ENCODE measurements at regions not wholly inside any gene's neighbourhood (a gene's known extent, or its start where the extent isn't known, plus 50 kb on each side); places are given as distances from the start of the nearest gene placed in this dataset.

DNA sequence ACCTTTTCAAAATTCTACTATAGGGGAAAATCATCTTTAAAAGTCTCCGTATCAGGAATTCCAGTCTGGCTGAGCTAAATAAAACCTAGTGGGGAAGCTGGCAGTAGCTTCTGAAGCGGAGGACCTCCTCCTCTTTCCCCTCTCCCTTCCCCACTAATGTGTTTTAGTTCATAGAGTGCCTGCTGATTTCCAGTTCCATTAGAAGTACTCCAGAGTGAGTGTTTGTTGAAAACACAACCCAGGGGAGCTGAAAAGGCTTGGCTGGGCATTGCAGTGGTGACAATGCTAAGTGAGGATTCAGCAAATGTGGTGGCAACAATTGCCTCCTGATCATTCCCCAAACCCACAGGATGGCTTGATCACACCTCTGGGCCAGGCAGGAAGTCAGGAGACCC lies 144.2 kb upstream of the FRMD6 start:
- H3K9me3 Mint-ChIP-seq (ENCODE audit: low read depth), result peaks cover 4% of the 10 kb centered on the region
- H3K4me3 Mint-ChIP-seq, result no peak overlapping the region
- H3K36me3 Mint-ChIP-seq, result peaks cover 2% of the 10 kb centered on the region
- H3K4me1 Mint-ChIP-seq (ENCODE audit: low read depth), result no peaks in the 10 kb centered on the region
- H3K27me3 Mint-ChIP-seq, result peaks cover 18% of the 10 kb centered on the region
- no peak overlapping the region for H3K27ac Mint-ChIP-seq

DNA sequence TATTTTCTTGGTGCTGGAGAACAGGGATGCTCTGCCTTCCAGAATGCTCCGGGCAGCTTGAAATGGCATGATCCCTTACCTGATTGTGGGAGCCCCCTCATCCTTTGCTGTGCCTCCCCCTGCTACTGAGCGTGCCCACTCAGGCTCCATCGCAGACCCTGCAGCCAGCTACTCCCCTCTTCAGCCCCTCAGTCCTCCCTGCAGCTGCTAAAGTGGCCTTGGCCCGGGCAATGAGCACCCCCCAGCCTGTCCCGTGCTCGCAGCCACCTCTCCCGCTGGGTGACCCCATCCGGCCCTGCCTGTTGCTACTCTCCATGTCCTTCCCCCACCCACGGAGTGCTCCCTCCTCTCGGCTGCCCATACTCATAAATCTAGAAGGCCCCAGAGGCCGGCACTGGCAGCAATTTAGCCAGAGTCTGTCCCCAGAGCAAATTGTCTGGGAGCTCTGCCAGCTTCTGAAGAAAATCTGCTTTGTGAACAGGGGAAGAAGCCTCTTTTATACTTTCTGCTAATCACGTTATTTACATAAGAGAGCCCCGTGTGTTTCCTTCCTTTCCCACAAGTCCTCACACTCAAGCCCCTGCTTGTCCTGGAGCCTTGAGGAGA lies 143.7 kb upstream of the FRMD6 start:
- no peaks in the 10 kb centered on the region for H3K9me3 Mint-ChIP-seq (ENCODE audit: low read depth)
- H3K36me3 Mint-ChIP-seq, result peaks cover 2% of the 10 kb centered on the region
- H3K4me1 Mint-ChIP-seq (ENCODE audit: low read depth), result no peaks in the 10 kb centered on the region
- H3K27ac Mint-ChIP-seq, result no peak overlapping the region
- H3K27me3 Mint-ChIP-seq, result peaks cover 18% of the 10 kb centered on the region
- no peak overlapping the region for H3K4me3 Mint-ChIP-seq

DNA sequence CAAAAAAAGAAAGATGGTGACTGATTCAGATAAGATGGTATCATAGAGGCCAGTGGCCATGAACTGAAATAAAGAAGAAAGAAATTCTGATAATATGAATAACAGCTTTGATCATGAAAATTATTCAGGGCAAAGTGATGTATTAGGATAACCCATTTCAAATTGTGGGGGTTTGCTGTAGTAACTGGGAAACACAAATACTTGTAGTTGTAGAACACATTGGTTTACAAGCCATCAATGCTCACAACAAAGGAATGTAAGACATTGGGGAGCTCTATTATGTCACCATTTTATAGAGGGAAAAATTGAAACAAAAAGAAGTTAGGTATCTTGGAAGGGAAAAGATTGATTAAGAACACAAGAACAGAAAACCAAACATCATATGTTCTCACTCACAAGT lies 140.4 kb upstream of the FRMD6 start:
- Mint-ChIP-seq H3K36me3 (peaks cover 2% of the 10 kb centered on the region), H3K4me3 (no peak overlapping the region), H3K27me3 (peaks cover 11% of the 10 kb centered on the region), H3K9me3 (ENCODE audit: low read depth) (no peaks in the 10 kb centered on the region), H3K27ac (no peak overlapping the region), H3K4me1 (ENCODE audit: low read depth) (no peaks in the 10 kb centered on the region)

DNA sequence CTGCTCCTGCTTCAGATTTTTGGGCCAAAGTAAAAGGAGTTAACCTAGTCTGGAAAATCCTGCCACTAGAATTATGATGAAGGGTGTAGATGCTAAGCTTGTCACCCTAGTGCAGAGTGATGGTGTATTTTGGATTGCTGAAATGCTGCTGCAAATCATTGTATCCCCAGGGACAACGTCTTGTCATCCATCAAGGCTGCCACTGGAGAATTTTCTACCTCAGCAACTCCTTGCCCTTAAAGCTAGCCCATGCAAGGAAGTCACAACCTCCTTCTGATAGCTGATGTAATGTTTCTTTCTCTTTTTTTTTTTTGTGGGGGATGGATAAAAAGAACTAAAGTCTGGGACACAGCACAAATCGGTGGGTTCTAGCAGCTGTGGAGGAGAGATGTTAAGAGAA lies 139.4 kb upstream of the FRMD6 start:
- peaks cover 2% of the 10 kb centered on the region for H3K36me3 Mint-ChIP-seq
- peaks cover 9% of the 10 kb centered on the region for H3K27me3 Mint-ChIP-seq
- H3K27ac Mint-ChIP-seq, result no peak overlapping the region
- no peaks in the 10 kb centered on the region for H3K9me3 Mint-ChIP-seq (ENCODE audit: low read depth)
- no peaks in the 10 kb centered on the region for H3K4me1 Mint-ChIP-seq (ENCODE audit: low read depth)
- no peak overlapping the region for H3K4me3 Mint-ChIP-seq

DNA sequence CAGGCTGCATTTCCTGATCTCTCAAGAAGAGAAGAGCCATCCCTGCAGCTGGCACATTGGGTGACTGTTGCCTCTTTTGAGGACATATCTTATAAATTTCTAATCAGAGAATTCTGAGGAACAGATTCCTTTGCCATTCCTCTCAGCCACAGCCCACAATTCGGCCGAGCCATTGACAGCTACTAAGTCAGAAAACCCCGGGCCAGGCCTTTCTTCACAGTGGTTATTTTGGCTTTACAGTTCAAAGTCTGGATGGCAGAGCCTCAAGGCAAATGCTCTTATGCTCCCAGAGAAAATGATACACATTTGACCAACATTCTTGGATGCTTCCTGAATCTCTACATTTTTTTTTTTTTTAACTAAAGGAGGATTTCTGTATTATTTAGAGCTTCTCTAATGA lies 138.4 kb upstream of the FRMD6 start:
- no peaks in the 10 kb centered on the region for H3K4me1 Mint-ChIP-seq (ENCODE audit: low read depth)
- peaks cover 2% of the 10 kb centered on the region for H3K36me3 Mint-ChIP-seq
- no peak overlapping the region for H3K27ac Mint-ChIP-seq
- H3K4me3 Mint-ChIP-seq, result no peak overlapping the region
- H3K27me3 Mint-ChIP-seq, result peaks cover 6% of the 10 kb centered on the region
- no peaks in the 10 kb centered on the region for H3K9me3 Mint-ChIP-seq (ENCODE audit: low read depth)

DNA sequence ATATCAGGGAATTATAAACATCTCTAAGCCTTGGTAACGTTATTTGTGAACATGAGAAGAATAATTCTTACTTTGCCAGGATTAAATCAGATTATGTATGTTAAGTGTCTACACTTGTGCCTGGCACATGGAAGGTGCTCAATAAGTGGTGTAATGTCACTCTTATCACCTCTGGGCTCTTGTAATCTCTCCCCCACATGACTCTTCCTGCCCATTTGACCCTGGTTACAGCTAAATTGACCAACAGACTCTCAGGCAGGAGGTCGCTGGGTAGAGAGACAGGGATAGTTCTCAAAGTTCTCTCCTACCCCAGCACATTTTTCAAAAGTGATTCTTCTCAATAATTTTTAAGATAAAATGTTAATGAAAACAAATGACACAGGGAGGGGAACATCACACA lies 137.8 kb upstream of the FRMD6 start:
- H3K4me3 Mint-ChIP-seq, result no peak overlapping the region

DNA sequence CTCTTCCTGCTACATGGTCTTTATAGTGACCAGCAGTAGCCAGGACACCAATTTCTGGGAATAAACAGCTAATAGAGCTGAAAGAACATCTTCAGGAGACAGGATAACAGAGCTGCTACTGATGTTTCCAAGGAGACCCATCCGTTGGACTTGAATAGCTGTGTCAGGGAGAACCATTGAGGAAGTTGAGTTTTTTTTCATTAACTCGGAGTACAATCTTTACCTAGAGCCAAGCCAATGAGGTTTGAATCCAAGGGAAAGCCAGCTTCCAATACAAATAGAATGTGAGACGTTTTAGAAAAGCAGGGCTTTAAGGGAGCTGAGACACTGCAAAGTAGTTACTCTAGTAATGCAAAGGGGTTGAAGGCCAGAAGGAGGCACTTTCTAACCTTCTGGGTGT lies 136.1 kb upstream of the FRMD6 start:
- Mint-ChIP-seq H3K36me3 (no peaks in the 10 kb centered on the region), H3K4me3 (no peak overlapping the region), H3K27me3 (peaks cover 3% of the 10 kb centered on the region), H3K9me3 (ENCODE audit: low read depth) (no peaks in the 10 kb centered on the region), H3K4me1 (ENCODE audit: low read depth) (no peaks in the 10 kb centered on the region), H3K27ac (no peak overlapping the region)

More for the DNA sequence above, 137.8 kb upstream of the FRMD6 start:
- Mint-ChIP-seq H3K27me3 (peaks cover 2% of the 10 kb centered on the region), H3K9me3 (ENCODE audit: low read depth) (no peaks in the 10 kb centered on the region), H3K36me3 (no peaks in the 10 kb centered on the region), H3K4me1 (ENCODE audit: low read depth) (no peaks in the 10 kb centered on the region), H3K27ac (no peak overlapping the region)

DNA sequence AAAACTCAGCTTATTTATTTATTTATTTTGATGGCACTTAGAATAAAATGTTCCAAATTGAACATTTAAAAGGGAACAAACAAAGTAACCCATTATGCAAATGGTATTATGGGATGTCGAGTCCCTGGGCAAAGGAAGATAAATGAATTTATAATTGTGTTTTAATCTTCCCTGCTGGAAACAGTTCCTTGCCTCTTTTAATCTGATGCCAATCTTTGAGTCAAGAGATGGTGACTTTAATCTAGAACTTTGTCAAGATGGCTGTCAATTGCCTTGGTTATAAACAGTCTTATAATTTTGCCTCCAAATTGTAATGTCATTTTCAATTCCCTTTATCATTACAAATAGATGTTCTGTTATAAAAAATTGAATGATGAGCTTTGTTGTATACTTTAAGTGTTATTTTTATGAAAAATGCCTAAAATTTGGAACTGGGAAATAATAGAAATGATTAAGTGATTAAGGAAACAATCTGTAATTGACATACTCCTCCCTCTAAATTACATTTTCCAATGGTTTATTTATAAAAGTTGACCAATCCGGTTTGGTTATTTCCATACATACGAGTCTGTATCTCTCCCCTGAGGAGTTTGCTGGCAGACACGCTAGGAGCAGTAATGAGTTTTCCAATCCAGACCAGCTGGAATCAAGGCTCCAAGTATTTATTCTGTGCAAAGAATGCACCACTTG lies 134.9 kb upstream of the FRMD6 start:
- no peaks in the 10 kb centered on the region for H3K9me3 Mint-ChIP-seq (ENCODE audit: low read depth)
- no peaks in the 10 kb centered on the region for H3K36me3 Mint-ChIP-seq

DNA sequence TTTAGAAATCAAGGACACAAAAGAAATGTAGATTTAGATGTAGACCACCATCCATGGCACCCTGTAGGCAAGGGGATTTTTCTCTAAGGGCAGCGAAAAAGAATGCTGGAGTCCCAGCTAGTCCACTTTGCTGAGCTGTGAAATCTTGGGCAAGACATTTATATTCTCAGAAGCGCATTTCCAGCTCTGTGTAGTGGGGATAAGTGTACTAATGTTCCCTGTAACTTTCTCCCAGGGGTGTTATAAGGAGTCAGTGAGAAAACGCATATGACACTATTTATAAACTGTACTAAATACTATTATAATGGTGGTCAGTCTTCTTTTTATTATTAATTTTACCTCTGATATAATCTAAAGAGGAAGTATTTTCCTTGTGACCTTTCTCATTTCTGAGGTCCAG lies 133.4 kb upstream of the FRMD6 start:
- peaks cover 3% of the 10 kb centered on the region for H3K27me3 Mint-ChIP-seq
- no peak overlapping the region for H3K27ac Mint-ChIP-seq
- H3K36me3 Mint-ChIP-seq, result no peaks in the 10 kb centered on the region
- no peaks in the 10 kb centered on the region for H3K4me1 Mint-ChIP-seq (ENCODE audit: low read depth)
- H3K4me3 Mint-ChIP-seq, result no peak overlapping the region
- H3K9me3 Mint-ChIP-seq (ENCODE audit: low read depth), result no peaks in the 10 kb centered on the region

More for the DNA sequence above, 134.9 kb upstream of the FRMD6 start:
- no peak overlapping the region for H3K27ac Mint-ChIP-seq
- H3K27me3 Mint-ChIP-seq, result peaks cover 3% of the 10 kb centered on the region
- H3K4me1 Mint-ChIP-seq (ENCODE audit: low read depth), result no peaks in the 10 kb centered on the region
- no peak overlapping the region for H3K4me3 Mint-ChIP-seq

DNA sequence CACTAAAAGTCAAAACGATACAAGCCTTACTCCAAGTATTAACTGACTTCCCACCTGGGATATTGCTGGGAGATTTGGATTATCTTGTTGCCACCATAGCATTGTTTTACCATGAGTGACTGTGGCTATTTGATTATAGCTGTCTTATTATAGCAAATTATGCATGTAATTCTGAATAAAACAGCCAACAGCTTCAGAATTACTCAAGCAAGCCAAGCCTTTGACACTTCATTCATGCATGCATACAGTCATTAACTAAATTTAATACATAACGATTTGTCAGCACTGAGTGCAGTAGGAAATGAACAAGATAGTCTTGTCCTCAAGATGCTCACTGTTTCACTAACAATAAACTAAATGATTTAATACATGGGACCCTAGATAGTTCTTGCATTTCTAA lies 133.0 kb upstream of the FRMD6 start:
- Mint-ChIP-seq H3K27me3 (peaks cover 2% of the 10 kb centered on the region), H3K4me3 (no peak overlapping the region)

DNA sequence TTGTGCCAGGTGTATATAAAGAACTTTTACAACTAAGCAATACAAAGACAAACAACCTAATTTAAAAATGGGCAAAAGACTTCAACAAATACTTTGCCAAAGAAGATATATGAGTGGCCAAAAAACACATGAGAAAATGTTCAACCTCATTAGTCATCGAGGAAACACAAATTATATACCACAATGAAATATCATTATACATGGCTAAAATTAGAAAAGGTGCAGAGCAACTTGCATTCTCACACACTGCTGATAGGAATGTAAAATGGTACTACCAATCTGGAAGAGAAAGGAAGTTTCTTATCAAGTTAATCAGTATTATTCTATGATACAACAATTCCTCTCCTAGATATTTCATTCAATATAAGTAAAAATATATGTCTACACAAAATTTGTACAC lies 131.6 kb upstream of the FRMD6 start:
- Mint-ChIP-seq H3K4me1 (ENCODE audit: low read depth) (no peaks in the 10 kb centered on the region), H3K27ac (no peak overlapping the region), H3K4me3 (no peak overlapping the region), H3K27me3 (peaks cover 1% of the 10 kb centered on the region), H3K9me3 (ENCODE audit: low read depth) (no peaks in the 10 kb centered on the region), H3K36me3 (no peaks in the 10 kb centered on the region)

More for the DNA sequence above, 133.0 kb upstream of the FRMD6 start:
- Mint-ChIP-seq H3K9me3 (ENCODE audit: low read depth) (no peaks in the 10 kb centered on the region), H3K36me3 (no peaks in the 10 kb centered on the region), H3K4me1 (ENCODE audit: low read depth) (no peaks in the 10 kb centered on the region), H3K27ac (no peak overlapping the region)

DNA sequence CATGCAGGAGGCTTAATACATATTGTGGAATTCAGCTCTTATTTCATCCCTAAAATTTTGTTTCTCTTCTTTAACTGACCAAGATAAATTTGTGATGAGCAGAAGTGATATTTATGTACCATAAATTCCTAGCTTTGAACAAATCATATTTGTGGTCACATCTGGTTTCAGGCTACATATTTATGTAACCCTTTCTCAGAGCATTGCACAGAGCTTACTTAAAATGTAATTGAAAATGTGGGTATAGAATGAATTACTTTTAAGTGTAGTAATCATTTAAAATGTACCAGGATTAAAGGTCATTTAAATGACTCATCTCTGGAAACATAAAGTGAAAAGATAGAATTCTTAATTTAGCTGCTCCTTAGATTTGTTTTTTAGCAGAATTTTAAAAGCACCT lies 129.9 kb upstream of the FRMD6 start:
- Mint-ChIP-seq H3K36me3 (no peaks in the 10 kb centered on the region), H3K4me1 (ENCODE audit: low read depth) (no peaks in the 10 kb centered on the region), H3K9me3 (ENCODE audit: low read depth) (no peaks in the 10 kb centered on the region), H3K27ac (no peak overlapping the region), H3K27me3 (peaks cover 7% of the 10 kb centered on the region), H3K4me3 (no peak overlapping the region)

DNA sequence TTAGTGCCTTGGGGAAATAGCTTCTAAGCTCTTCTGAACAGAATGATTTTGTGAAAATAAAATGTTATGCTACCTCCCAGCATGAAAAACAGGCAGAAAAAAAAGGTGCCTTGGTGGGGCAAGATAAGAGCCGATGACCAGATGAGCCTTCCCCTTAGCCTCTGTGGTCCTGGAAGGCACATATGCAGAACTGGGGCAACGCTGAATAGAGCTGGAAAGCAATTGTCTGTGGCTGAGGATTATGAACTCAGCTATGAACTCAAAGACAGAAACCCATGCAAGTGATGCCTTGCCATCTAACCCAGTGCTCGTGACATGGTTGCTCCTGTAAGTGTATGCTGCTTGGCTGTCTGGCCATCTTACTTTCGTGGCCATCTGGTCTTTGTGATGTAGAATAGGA lies 128.5 kb upstream of the FRMD6 start:
- no peak overlapping the region for H3K27ac Mint-ChIP-seq
- no peaks in the 10 kb centered on the region for H3K36me3 Mint-ChIP-seq
- no peaks in the 10 kb centered on the region for H3K4me1 Mint-ChIP-seq (ENCODE audit: low read depth)
- H3K4me3 Mint-ChIP-seq, result no peak overlapping the region
- H3K27me3 Mint-ChIP-seq, result peaks cover 11% of the 10 kb centered on the region
- no peaks in the 10 kb centered on the region for H3K9me3 Mint-ChIP-seq (ENCODE audit: low read depth)

DNA sequence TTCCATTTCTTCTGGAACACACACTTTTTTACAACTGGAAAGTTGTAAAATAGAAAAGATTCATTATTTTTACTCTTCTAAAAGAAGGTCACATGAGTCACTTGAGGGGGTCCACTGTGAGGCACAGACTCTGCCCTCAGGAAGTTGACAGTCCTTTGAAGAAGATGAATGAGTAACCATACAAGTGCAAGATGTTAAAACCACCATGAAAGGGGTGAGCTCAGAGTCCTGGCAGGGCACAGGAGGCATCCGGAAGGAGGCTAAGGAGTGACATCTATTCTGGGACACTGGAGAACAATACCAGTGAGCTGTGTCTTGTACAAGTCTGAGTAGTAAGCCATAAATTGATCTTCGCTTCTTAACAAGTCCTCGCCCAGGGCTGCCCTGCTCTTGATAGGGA lies 126.0 kb upstream of the FRMD6 start:
- Mint-ChIP-seq H3K36me3 (no peaks in the 10 kb centered on the region), H3K27ac (no peak overlapping the region)

DNA sequence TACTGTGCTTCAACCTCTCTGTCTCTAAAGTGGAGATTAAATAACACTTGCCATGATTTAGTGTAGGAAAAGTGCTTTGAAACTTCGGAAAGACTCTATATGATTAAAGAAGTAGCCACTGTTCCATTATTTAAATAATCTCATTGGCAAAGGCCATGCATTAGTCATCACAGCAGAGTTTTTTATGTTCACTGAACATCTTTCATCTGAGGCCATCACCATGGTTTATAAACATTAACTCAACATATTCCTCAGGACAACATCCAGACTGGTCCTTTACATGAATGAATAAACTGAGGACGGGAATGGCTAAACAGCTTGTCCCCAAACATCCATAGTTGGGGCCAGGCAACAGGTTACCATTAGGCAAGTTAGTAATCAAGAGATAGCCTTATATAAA lies 124.6 kb upstream of the FRMD6 start:
- no peaks in the 10 kb centered on the region for H3K4me1 Mint-ChIP-seq (ENCODE audit: low read depth)
- no peaks in the 10 kb centered on the region for H3K36me3 Mint-ChIP-seq
- H3K9me3 Mint-ChIP-seq (ENCODE audit: low read depth), result no peaks in the 10 kb centered on the region
- H3K27me3 Mint-ChIP-seq, result peaks cover 12% of the 10 kb centered on the region
- no peak overlapping the region for H3K4me3 Mint-ChIP-seq
- H3K27ac Mint-ChIP-seq, result no peak overlapping the region

More for the DNA sequence above, 126.0 kb upstream of the FRMD6 start:
- no peaks in the 10 kb centered on the region for H3K4me1 Mint-ChIP-seq (ENCODE audit: low read depth)
- H3K27me3 Mint-ChIP-seq, result peaks cover 12% of the 10 kb centered on the region
- no peaks in the 10 kb centered on the region for H3K9me3 Mint-ChIP-seq (ENCODE audit: low read depth)
- no peak overlapping the region for H3K4me3 Mint-ChIP-seq

DNA sequence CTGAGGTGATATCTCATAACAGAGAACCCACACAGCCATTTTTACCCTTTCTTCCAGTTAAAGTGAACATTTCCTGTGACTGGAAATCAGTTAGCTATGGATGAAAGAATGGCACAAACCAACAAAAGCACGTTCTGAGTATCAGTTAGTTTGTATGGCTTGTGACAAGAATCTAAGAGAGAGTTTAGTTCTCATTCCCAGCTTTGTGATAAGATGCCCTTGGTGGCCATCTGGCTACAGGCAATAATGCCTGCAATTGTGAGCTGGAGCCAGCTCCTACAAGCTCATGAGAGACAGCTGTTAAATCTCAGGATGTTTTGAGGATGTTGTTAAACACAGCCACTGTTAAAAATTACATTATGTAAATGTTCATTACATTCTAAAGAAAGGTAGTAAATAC lies 122.0 kb upstream of the FRMD6 start:
- H3K27me3 Mint-ChIP-seq, result peaks cover 12% of the 10 kb centered on the region
- no peaks in the 10 kb centered on the region for H3K4me1 Mint-ChIP-seq (ENCODE audit: low read depth)
- H3K4me3 Mint-ChIP-seq, result no peak overlapping the region
- H3K27ac Mint-ChIP-seq, result no peak overlapping the region
- H3K36me3 Mint-ChIP-seq, result no peaks in the 10 kb centered on the region
- no peaks in the 10 kb centered on the region for H3K9me3 Mint-ChIP-seq (ENCODE audit: low read depth)

All from activated naive CD8-positive, alpha-beta T cell (primary cell).